ENCODE measurements at regions not wholly inside any gene's neighbourhood (a gene's known extent, or its start where the extent isn't known, plus 50 kb on each side); places are given as distances from the start of the nearest gene placed in this dataset.
"Not testable (repeated sequence)": the region's sequence is repeated elsewhere in the genome, so short reads cannot be mapped to it uniquely, and the experiment has no call there.

GRCh38 chr3:168714609-168715240 is 619.0 kb upstream of the GOLIM4 start:
- intact Hi-C loops (cut with DNase I, micrococcal nuclease), result no loop called here
- DNase-seq (no peak), ATAC-seq (no peak)

- DNase-seq (no peak), ATAC-seq (no peak)
- intact Hi-C loops (cut with DNase I, micrococcal nuclease), result no loop called here
Measured at GRCh38 chr3:168709073-168709472, 613.3 kb upstream of the GOLIM4 start.

GRCh38 chr3:168707900-168708299 is 612.2 kb upstream of the GOLIM4 start:
- intact Hi-C loops (cut with DNase I, micrococcal nuclease), result no loop called here
- ATAC-seq (no peak), DNase-seq (no peak)

GRCh38 chr3:168705412-168705811 is 609.7 kb upstream of the GOLIM4 start:
- ATAC-seq (no peak), DNase-seq (no peak)
- intact Hi-C loops (cut with DNase I, micrococcal nuclease), result no loop called here

- DNase-seq, result no peak
- intact Hi-C loops (cut with DNase I, micrococcal nuclease), result no loop called here
Measured at GRCh38 chr3:168696051-168696450, 600.3 kb upstream of the GOLIM4 start.

GRCh38 chr3:168693870-168694269 is 598.1 kb upstream of the GOLIM4 start:
- intact Hi-C loops (cut with DNase I, micrococcal nuclease), result no loop called here
- ATAC-seq, result no peak

More at GRCh38 chr3:168696051-168696450, 600.3 kb upstream of the GOLIM4 start:
- no peak for ATAC-seq

GRCh38 chr3:168688267-168688666 is 592.5 kb upstream of the GOLIM4 start:
- DNase-seq (no peak), ATAC-seq (no peak)
- intact Hi-C loops (cut with DNase I, micrococcal nuclease), result no loop called here

More at GRCh38 chr3:168693870-168694269, 598.1 kb upstream of the GOLIM4 start:
- DNase-seq, result no peak

GRCh38 chr3:168684519-168684918 is 588.8 kb upstream of the GOLIM4 start:
- intact Hi-C loops (cut with DNase I, micrococcal nuclease), result no loop called here
- DNase-seq (no peak), ATAC-seq (no peak)

GRCh38 chr3:168678730-168679129 is 583.0 kb upstream of the GOLIM4 start:
- ATAC-seq (no peak), DNase-seq (no peak)
- intact Hi-C loops (cut with DNase I, micrococcal nuclease), result no loop called here

- intact Hi-C loops (cut with DNase I, micrococcal nuclease), result no loop called here
- peak; percentile 54 to 62 for DNase-seq
- ATAC-seq, result peak; percentile 100
Measured at GRCh38 chr3:168671091-168671490, 575.4 kb upstream of the GOLIM4 start.

- ATAC-seq; DNase-seq; intact Hi-C loops (cut with DNase I, micrococcal nuclease): not testable (repeated sequence)
Measured at GRCh38 chr3:168660879-168661657, 565.3 kb upstream of the GOLIM4 start.

- intact Hi-C loops (cut with DNase I, micrococcal nuclease), result no loop called here
- DNase-seq, result no peak
- ATAC-seq, result no peak
Measured at GRCh38 chr3:168659015-168659414, 563.3 kb upstream of the GOLIM4 start.

- ATAC-seq (no peak), DNase-seq (no peak)
- intact Hi-C loops (cut with DNase I, micrococcal nuclease), result no loop called here
Measured at GRCh38 chr3:168655611-168656010, 559.9 kb upstream of the GOLIM4 start.

GRCh38 chr3:168654700-168655099 is 559.0 kb upstream of the GOLIM4 start:
- DNase-seq, result no peak
- no peak for ATAC-seq
- intact Hi-C loops (cut with DNase I, micrococcal nuclease), result no loop called here

GRCh38 chr3:168653255-168653654 is 557.5 kb upstream of the GOLIM4 start:
- no peak for ATAC-seq
- DNase-seq, result no peak
- intact Hi-C loops (cut with DNase I, micrococcal nuclease), result no loop called here

- no peak for ATAC-seq
Measured at GRCh38 chr3:168648321-168648720, 552.6 kb upstream of the GOLIM4 start.

GRCh38 chr3:168647582-168647981 is 551.9 kb upstream of the GOLIM4 start:
- intact Hi-C loops (cut with DNase I, micrococcal nuclease), result no loop called here
- no peak for DNase-seq

More at GRCh38 chr3:168648321-168648720, 552.6 kb upstream of the GOLIM4 start:
- DNase-seq, result no peak
- intact Hi-C loops (cut with DNase I, micrococcal nuclease), result no loop called here

GRCh38 chr3:168645180-168645579 is 549.5 kb upstream of the GOLIM4 start:
- ATAC-seq, result no peak
- intact Hi-C loops (cut with DNase I, micrococcal nuclease), result no loop called here

More at GRCh38 chr3:168647582-168647981, 551.9 kb upstream of the GOLIM4 start:
- ATAC-seq, result no peak

GRCh38 chr3:168628549-168628948 is 532.8 kb upstream of the GOLIM4 start:
- ATAC-seq, result no peak
- intact Hi-C loops (cut with DNase I, micrococcal nuclease), result no loop called here
- no peak for DNase-seq

More at GRCh38 chr3:168645180-168645579, 549.5 kb upstream of the GOLIM4 start:
- DNase-seq, result no peak

- no peak for ATAC-seq
- DNase-seq, result no peak
- intact Hi-C loops (cut with DNase I, micrococcal nuclease), result no loop called here
Measured at GRCh38 chr3:168625477-168625876, 529.8 kb upstream of the GOLIM4 start.
